GM21390 (cell line): ENCODE measurements at regions not wholly inside any gene's neighbourhood (a gene's known extent, or its start where the extent isn't known, plus 50 kb on each side); places are given as distances from the start of the nearest gene placed in this dataset.

Experiments used
- ATAC-seq: cut with Tn5 transposase; IDR thresholded peaks from one replicate; pipeline ENCODE4 v1.9.1; 2021; ENCODE audit not compliant: unreplicated experiment

GRCh38 chr3:150040097-150040496 lies 69.4 kb upstream of the PFN2 start:
- ATAC-seq, result no peak

DNA sequence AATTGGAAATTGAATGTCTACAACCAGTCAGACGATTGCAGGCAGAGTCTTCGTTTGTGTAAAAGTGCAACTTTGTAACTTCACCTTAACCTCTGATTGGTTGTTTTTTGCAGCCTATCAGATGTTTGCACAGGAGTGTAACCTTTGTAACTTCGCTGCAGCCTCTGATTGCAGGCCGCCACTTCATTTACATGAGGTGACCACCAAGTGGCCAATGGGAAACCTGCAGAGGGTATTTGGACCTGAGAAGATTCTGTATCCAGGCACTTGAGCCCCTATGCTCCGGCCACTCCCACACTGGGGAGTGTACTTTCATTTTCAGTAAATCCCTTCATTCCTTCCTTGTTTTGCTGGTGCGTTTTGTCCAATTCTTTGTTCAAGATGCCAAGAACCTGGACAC lies 68.1 kb upstream of the PFN2 start:
- ATAC-seq, result no peak

DNA sequence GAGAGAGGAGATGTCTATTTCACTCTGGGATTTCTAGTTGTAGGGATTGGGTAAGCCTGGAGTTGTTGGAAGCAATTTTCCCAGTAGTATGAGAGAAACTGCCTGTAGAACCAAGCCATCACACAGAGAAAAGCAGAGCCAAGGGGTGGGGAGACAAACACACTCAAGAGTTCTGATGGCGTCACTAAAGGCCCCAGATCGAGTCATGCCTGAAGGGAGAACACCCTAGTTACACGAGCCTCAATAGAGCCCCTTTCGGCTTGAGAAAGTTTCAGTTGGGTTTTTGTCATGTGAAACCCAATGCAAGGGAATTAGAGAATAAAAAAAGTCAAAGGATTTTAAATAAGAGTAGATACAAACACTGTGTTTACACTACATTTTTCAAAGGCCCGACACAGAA lies 66.1 kb upstream of the PFN2 start:
- ATAC-seq, result no peak

GRCh38 chr3:150035910-150036612 lies 65.4 kb upstream of the PFN2 start:
- no peak for ATAC-seq

- no peak for ATAC-seq
Observed at GRCh38 chr3:150035301-150035779, 64.6 kb upstream of the PFN2 start.

DNA sequence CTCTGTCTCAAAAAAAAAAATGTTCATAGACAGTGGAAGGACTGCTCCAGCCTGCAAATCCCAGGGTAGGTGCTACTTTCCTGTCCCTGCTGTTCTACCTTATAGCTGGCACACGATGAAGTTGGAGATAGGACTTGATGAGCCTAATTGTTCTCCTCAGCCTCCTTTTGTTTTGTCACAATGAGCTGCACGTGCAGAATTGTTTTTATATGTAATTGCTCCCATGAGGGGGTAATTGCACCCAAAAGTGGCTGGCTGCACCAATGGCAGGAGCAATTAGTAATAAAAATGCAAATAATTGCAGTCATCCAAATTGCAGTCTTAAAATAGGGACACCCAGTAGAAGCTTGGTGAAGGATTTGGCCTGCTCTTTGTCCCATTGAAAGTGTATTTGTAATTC lies 63.0 kb upstream of the PFN2 start:
- ATAC-seq, result no peak

GRCh38 chr3:150030841-150031240 lies 60.1 kb upstream of the PFN2 start:
- ATAC-seq, result no peak

GRCh38 chr3:150023239-150023636 lies 52.5 kb upstream of the PFN2 start:
- no peak for ATAC-seq

- peak; percentile 84 for ATAC-seq
Observed at GRCh38 chr3:150022381-150023238, 51.9 kb upstream of the PFN2 start.

DNA sequence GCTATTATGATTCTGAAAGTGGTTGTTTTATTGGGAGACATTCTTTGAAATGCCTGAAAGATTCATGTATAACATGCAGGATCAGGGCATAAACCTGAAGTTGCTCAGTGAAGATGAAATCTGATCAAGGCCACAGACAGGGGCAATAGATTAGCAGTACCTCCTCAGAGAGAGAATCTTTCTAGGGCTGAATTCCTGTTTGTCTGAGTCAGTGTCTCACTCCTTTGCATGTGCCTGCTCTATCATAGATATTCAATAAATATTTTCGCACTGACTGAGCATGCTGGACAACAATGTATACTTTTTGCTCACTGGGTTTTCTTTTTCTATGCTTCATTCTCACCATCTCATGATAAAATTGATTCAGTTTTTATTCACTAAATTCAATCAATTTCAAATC lies 49.8 kb upstream of the PFN2 start:
- no peak for ATAC-seq
